ENCODE measurements at regions not wholly inside any gene's neighbourhood (a gene's known extent, or its start where the extent isn't known, plus 50 kb on each side); places are given as distances from the start of the nearest gene placed in this dataset.

GRCh38 chr3:72269475-72269874, 484.5 kb upstream of the PROK2 start:
- TF ChIP-seq EZH2phosphoT487 (IDR thresholded peaks at IDR 0.05; ENCODE audit: low read length) (no peak), CTCF (IDR thresholded peaks at IDR 0.05; ENCODE audit: low read length) (no peak)
